ENCODE measurements at regions not wholly inside any gene's neighbourhood (a gene's known extent, or its start where the extent isn't known, plus 50 kb on each side); places are given as distances from the start of the nearest gene placed in this dataset.

DNA sequence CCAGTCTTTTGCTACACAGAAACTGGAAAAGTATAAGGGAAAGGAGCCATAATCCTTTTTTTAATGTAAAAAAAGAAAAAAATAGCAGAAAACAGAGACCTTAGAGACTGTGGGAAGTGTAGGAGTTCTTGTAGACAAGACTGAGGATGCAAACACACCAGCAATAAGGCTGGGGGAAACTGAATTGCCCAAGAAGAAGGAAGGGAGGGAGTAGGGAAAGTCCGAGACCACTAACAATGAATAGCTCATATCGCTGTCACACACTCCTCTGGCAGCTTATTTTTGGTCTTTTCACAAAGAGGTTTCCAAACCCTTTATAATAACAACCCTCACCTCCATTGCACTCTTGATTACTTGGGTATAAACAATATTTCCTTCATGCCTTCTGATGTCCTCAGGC lies 952.0 kb downstream of the SLITRK5 start:
- TF ChIP-seq EP300 (IDR thresholded peaks at IDR 0.05) (no peak), POLR2A (IDR thresholded peaks at IDR 0.05) (no peak), POLR2AphosphoS5 (IDR thresholded peaks at IDR 0.05) (no peak)
- TF ChIP-seq, protein P1, sequence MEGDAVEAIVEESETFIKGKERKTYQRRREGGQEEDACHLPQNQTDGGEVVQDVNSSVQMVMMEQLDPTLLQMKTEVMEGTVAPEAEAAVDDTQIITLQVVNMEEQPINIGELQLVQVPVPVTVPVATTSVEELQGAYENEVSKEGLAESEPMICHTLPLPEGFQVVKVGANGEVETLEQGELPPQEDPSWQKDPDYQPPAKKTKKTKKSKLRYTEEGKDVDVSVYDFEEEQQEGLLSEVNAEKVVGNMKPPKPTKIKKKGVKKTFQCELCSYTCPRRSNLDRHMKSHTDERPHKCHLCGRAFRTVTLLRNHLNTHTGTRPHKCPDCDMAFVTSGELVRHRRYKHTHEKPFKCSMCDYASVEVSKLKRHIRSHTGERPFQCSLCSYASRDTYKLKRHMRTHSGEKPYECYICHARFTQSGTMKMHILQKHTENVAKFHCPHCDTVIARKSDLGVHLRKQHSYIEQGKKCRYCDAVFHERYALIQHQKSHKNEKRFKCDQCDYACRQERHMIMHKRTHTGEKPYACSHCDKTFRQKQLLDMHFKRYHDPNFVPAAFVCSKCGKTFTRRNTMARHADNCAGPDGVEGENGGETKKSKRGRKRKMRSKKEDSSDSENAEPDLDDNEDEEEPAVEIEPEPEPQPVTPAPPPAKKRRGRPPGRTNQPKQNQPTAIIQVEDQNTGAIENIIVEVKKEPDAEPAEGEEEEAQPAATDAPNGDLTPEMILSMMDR (IDR thresholded peaks at IDR 0.05), result no peak

Data from gastroesophageal sphincter (tissue), 3 donors.